ENCODE measurements at regions not wholly inside any gene's neighbourhood (a gene's known extent, or its start where the extent isn't known, plus 50 kb on each side); places are given as distances from the start of the nearest gene placed in this dataset.
A peak's percentile ranks its signal among the peaks of the same experiment; 100 is the strongest.

DNA sequence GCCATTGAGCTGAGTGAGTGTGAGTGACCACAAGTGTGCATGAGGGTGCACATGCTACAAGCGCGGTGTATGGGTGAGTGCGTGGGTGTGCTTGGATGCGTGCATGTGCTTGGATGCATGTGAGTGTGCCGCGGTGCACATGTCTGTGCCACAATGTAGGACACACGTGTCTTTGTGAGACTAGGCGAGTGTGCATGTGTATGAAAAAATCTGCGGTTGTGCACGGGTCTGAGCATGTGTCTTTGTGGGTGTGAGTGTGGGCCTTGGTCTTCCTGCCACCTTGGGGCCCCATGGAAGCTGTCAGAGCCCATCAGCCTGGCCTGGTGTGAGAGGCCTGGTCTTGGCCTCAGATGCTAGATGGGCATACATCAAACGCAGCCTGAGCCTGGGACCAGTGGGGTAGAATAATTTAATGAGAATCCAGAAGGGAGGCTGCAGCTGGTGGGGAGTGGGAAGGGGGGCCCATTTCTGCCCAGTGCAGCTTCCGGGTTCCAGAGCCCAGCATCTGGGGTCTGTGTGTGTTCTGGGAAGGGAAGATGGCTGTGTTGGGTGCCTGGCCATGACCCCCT, 103.9 kb upstream of the SLC2A1 start:
- no peak overlapping the region for H3K4me3 ChIP-seq
- Mint-ChIP-seq H3K27ac (peak overlapping the region; percentile 46), H3K4me1 (peaks cover 72% of the 10 kb centered on the region), H3K9me3 (peaks cover 2% of the 10 kb centered on the region), H3K27me3 (ENCODE audit: insufficient read depth, low read depth) (peaks cover 23% of the 10 kb centered on the region), H3K36me3 (peaks cover under 1% of the 10 kb centered on the region), H3K4me3 (no peak overlapping the region)
- H3F3A ChIP-seq (ENCODE audit: low read depth), result peaks cover 12% of the 10 kb centered on the region
- H3K4me1 ChIP-seq, result peaks cover 19% of the 10 kb centered on the region
- TF ChIP-seq EZH2phosphoT487 (IDR thresholded peaks at IDR 0.05) (no peak), EZH2 (IDR thresholded peaks at IDR 0.05) (no peak)
- TF ChIP-seq, protein P1, sequence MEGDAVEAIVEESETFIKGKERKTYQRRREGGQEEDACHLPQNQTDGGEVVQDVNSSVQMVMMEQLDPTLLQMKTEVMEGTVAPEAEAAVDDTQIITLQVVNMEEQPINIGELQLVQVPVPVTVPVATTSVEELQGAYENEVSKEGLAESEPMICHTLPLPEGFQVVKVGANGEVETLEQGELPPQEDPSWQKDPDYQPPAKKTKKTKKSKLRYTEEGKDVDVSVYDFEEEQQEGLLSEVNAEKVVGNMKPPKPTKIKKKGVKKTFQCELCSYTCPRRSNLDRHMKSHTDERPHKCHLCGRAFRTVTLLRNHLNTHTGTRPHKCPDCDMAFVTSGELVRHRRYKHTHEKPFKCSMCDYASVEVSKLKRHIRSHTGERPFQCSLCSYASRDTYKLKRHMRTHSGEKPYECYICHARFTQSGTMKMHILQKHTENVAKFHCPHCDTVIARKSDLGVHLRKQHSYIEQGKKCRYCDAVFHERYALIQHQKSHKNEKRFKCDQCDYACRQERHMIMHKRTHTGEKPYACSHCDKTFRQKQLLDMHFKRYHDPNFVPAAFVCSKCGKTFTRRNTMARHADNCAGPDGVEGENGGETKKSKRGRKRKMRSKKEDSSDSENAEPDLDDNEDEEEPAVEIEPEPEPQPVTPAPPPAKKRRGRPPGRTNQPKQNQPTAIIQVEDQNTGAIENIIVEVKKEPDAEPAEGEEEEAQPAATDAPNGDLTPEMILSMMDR (IDR thresholded peaks at IDR 0.05), result no peak
- H3K27me3 ChIP-seq, result no peaks in the 10 kb centered on the region
- no peaks in the 10 kb centered on the region for H3K36me3 ChIP-seq
- no peaks in the 10 kb centered on the region for H3K79me2 ChIP-seq (ENCODE audit: low read depth)
- H3K27ac ChIP-seq, result no peak overlapping the region
- DNase-seq (ENCODE audit: low spot score), result no peak
- no peak overlapping the region for H3K4me2 ChIP-seq
- no peaks in the 10 kb centered on the region for H4K20me1 ChIP-seq (ENCODE audit: low read depth)
- H3K9me3 ChIP-seq (ENCODE audit: low read depth), result no peaks in the 10 kb centered on the region
- no peak overlapping the region for H2AFZ ChIP-seq (replicated peaks)
- no peak overlapping the region for H3K9ac ChIP-seq

DNA sequence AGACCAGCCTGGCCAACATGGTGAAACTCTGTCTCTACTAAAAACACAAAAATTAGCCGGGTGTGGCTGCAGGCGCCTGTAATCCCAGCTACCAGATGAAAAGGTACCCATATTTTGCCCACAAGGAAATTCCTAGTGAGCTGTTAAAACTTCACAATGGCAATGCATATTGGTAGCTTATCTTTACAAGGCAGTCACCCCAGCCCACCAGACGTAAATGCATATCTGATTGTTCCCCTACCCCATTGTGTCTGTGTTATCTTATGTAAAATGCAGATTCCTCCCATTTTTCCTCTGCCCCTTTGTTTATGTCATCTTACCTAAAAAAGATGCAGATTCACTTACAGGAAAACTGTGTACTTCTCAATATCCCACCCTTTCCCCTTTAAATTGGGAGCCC, 103.1 kb upstream of the SLC2A1 start:
- H2AFZ ChIP-seq (replicated peaks), result no peak overlapping the region
- H3K27me3 Mint-ChIP-seq (ENCODE audit: insufficient read depth, low read depth), result peaks cover 19% of the 10 kb centered on the region
- H3K27ac Mint-ChIP-seq, result no peak overlapping the region
- H3K79me2 ChIP-seq (ENCODE audit: low read depth), result no peaks in the 10 kb centered on the region
- H3K27ac ChIP-seq, result no peak overlapping the region
- no peak for DNase-seq (ENCODE audit: low spot score)
- H3K4me3 Mint-ChIP-seq, result no peak overlapping the region
- no peaks in the 10 kb centered on the region for H3K27me3 ChIP-seq
- no peaks in the 10 kb centered on the region for H4K20me1 ChIP-seq (ENCODE audit: low read depth)
- H3F3A ChIP-seq (ENCODE audit: low read depth), result peaks cover 12% of the 10 kb centered on the region
- peaks cover 19% of the 10 kb centered on the region for H3K4me1 ChIP-seq
- peaks cover 3% of the 10 kb centered on the region for H3K36me3 Mint-ChIP-seq
- H3K4me1 Mint-ChIP-seq, result peaks cover 69% of the 10 kb centered on the region
- H3K9ac ChIP-seq, result no peak overlapping the region
- H3K4me2 ChIP-seq, result no peak overlapping the region
- H3K36me3 ChIP-seq, result no peaks in the 10 kb centered on the region
- H3K9me3 ChIP-seq (ENCODE audit: low read depth), result no peaks in the 10 kb centered on the region
- H3K9me3 Mint-ChIP-seq, result no peaks in the 10 kb centered on the region
- no peak overlapping the region for H3K4me3 ChIP-seq
- TF ChIP-seq EZH2phosphoT487 (IDR thresholded peaks at IDR 0.05), result no peak
- TF ChIP-seq, protein P1 (IDR thresholded peaks at IDR 0.05), result no peak
- TF ChIP-seq EZH2 (IDR thresholded peaks at IDR 0.05), result no peak

DNA sequence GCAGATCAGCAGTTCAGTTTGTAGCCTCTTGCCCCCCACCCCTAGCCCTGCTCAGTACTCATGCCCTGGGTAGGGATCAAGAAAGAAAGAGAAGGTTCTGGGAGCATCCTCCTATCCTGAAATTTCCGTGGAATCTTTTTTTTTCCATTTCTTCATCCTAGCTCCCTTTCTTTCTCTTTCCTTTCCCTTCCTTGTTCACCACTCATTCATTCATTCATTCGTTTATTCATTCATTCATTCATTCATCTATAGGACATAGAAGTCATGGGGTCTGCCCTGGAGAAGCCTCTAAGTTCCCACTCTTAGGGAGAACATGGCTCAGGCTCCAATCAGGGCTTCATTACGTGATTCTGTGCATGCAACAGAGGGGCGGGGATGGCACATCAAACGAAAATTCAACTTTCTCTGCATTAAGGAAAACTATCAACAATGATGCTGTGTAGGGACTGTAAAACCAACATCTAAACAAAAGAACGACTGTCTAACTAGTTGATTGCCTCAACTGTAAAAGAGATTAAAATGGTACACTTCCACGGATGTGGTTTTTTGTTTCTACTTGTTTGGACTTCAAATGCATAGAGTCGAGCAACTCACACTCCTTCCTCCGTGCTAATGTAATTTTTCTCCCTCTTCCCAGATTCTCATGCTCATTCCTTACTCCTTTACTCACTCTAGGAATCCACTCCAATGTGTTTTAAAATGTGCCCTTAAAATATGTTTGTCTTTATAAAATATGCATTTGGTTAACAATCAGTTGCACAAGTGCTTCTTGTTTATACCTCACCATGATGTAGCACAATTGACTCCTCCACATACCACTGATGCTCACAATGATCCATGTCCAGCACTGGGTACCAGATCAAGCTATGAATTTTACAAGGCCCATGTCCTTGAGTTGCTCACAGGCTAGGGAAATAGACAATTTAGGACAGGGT, 101.2 kb upstream of the SLC2A1 start:
- DNase-seq (ENCODE audit: low spot score), result no peak
- peaks cover 5% of the 10 kb centered on the region for H3K36me3 Mint-ChIP-seq
- TF ChIP-seq EZH2 (IDR thresholded peaks at IDR 0.05) (no peak), EZH2phosphoT487 (IDR thresholded peaks at IDR 0.05) (no peak)
- TF ChIP-seq, protein P1 (IDR thresholded peaks at IDR 0.05), result no peak

More for the DNA sequence above, 101.2 kb upstream of the SLC2A1 start:
- Mint-ChIP-seq H3K27ac (peak overlapping the region; percentile 76), H3K27me3 (ENCODE audit: insufficient read depth, low read depth) (peaks cover 21% of the 10 kb centered on the region), H3K4me3 (no peak overlapping the region), H3K4me1 (peaks cover 61% of the 10 kb centered on the region), H3K9me3 (peaks cover 1% of the 10 kb centered on the region)
- Histone ChIP-seq H4K20me1 (ENCODE audit: low read depth) (no peaks in the 10 kb centered on the region), H2AFZ (replicated peaks) (no peak overlapping the region), H3K27me3 (no peaks in the 10 kb centered on the region), H3K4me2 (no peak overlapping the region), H3K4me1 (peaks cover 19% of the 10 kb centered on the region), H3F3A (ENCODE audit: low read depth) (peaks cover 12% of the 10 kb centered on the region), H3K9me3 (ENCODE audit: low read depth) (no peaks in the 10 kb centered on the region), H3K9ac (no peak overlapping the region), H3K79me2 (ENCODE audit: low read depth) (no peaks in the 10 kb centered on the region), H3K36me3 (no peaks in the 10 kb centered on the region), H3K4me3 (no peak overlapping the region), H3K27ac (no peak overlapping the region)

Data from neural progenitor cell (in vitro differentiated cells).